Activated T-helper 17 cell treated with anti-CD3 and anti-CD28 coated beads, Interleukin-2, amount 50 U/mL, for 72 hours (primary cell): ENCODE measurements at regions not wholly inside any gene's neighbourhood (a gene's known extent, or its start where the extent isn't known, plus 50 kb on each side); places are given as distances from the start of the nearest gene placed in this dataset.

ENCODE experiments used
- ATAC-seq: fragments of 150-1000 bp; cut with Tn5 transposase; replicated peaks from 2 replicates; pipeline ENCODE4 v1.10.0; 2021; ENCODE audit warnings: mild to moderate bottlenecking, moderate library complexity
- H3K27ac Mint-ChIP-seq: one replicate; pipeline ENCODE4 v1.8.0; 2022; ENCODE audit warnings: mixed read lengths
- H3K27me3 Mint-ChIP-seq: one replicate; pipeline ENCODE4 v1.8.0; 2022; ENCODE audit warnings: mixed read lengths
- H3K36me3 Mint-ChIP-seq: one replicate; pipeline ENCODE4 v1.8.0; 2022; ENCODE audit warnings: low read depth, mild to moderate bottlenecking, mixed read lengths
- H3K4me1 Mint-ChIP-seq: one replicate; pipeline ENCODE4 v1.8.0; 2022; ENCODE audit warnings: mixed read lengths
- H3K4me3 Mint-ChIP-seq: one replicate; pipeline ENCODE4 v1.8.0; 2022; ENCODE audit warnings: mild to moderate bottlenecking, mixed read lengths
- H3K9me3 Mint-ChIP-seq: one replicate; pipeline ENCODE4 v1.8.0; 2022; ENCODE audit warnings: mixed read lengths

- Mint-ChIP-seq H3K4me1 (no peaks in the 10 kb centered on the region), H3K4me3 (no peak overlapping the region), H3K27me3 (peaks cover 16% of the 10 kb centered on the region), H3K36me3 (no peaks in the 10 kb centered on the region), H3K9me3 (peaks cover 3% of the 10 kb centered on the region), H3K27ac (no peak overlapping the region)
- ATAC-seq: no peak
Measured at GRCh38 chr2:147076634-147077033, 768.2 kb upstream of the ACVR2A start.

GRCh38 chr2:147068071-147068470 is 776.8 kb upstream of the ACVR2A start:
- Mint-ChIP-seq H3K36me3 (no peaks in the 10 kb centered on the region), H3K27ac (no peak overlapping the region), H3K27me3 (peaks cover 6% of the 10 kb centered on the region), H3K4me3 (no peak overlapping the region), H3K9me3 (peaks cover 5% of the 10 kb centered on the region), H3K4me1 (peaks cover 5% of the 10 kb centered on the region)
- no peak for ATAC-seq

- Mint-ChIP-seq H3K27me3 (peaks cover 6% of the 10 kb centered on the region), H3K27ac (no peak overlapping the region), H3K36me3 (no peaks in the 10 kb centered on the region), H3K4me3 (no peak overlapping the region), H3K9me3 (peaks cover 5% of the 10 kb centered on the region), H3K4me1 (peaks cover 5% of the 10 kb centered on the region)
- ATAC-seq: no peak
Measured at GRCh38 chr2:147067136-147067535, 777.7 kb upstream of the ACVR2A start.

- Mint-ChIP-seq H3K27ac (no peak overlapping the region), H3K9me3 (peaks cover 5% of the 10 kb centered on the region), H3K4me3 (no peak overlapping the region), H3K27me3 (peaks cover 10% of the 10 kb centered on the region), H3K4me1 (no peaks in the 10 kb centered on the region), H3K36me3 (no peaks in the 10 kb centered on the region)
- no peak for ATAC-seq
Measured at GRCh38 chr2:147062073-147062472, 782.8 kb upstream of the ACVR2A start.

GRCh38 chr2:147061269-147061668 is 783.6 kb upstream of the ACVR2A start:
- H3K27ac Mint-ChIP-seq: no peak overlapping the region
- H3K4me3 Mint-ChIP-seq: no peak overlapping the region
- no peaks in the 10 kb centered on the region for H3K36me3 Mint-ChIP-seq
- no peaks in the 10 kb centered on the region for H3K4me1 Mint-ChIP-seq
- peaks cover 10% of the 10 kb centered on the region for H3K27me3 Mint-ChIP-seq
- ATAC-seq: no peak
- H3K9me3 Mint-ChIP-seq: peaks cover 5% of the 10 kb centered on the region

- H3K27me3 Mint-ChIP-seq: peaks cover 3% of the 10 kb centered on the region
- ATAC-seq: no peak
- H3K4me1 Mint-ChIP-seq: no peaks in the 10 kb centered on the region
- H3K9me3 Mint-ChIP-seq: no peaks in the 10 kb centered on the region
- no peaks in the 10 kb centered on the region for H3K36me3 Mint-ChIP-seq
- no peak overlapping the region for H3K4me3 Mint-ChIP-seq
- H3K27ac Mint-ChIP-seq: no peak overlapping the region
Measured at GRCh38 chr2:147057892-147058490, 786.8 kb upstream of the ACVR2A start.

- Mint-ChIP-seq H3K9me3 (no peaks in the 10 kb centered on the region), H3K36me3 (no peaks in the 10 kb centered on the region), H3K4me3 (no peak overlapping the region), H3K4me1 (no peaks in the 10 kb centered on the region), H3K27ac (no peak overlapping the region), H3K27me3 (peaks cover 3% of the 10 kb centered on the region)
- no peak for ATAC-seq
Measured at GRCh38 chr2:147051814-147052213, 793.0 kb upstream of the ACVR2A start.

- peaks cover 3% of the 10 kb centered on the region for H3K27me3 Mint-ChIP-seq
- no peak for ATAC-seq
- no peaks in the 10 kb centered on the region for H3K36me3 Mint-ChIP-seq
- H3K9me3 Mint-ChIP-seq: no peaks in the 10 kb centered on the region
- H3K4me3 Mint-ChIP-seq: no peak overlapping the region
- H3K27ac Mint-ChIP-seq: no peak overlapping the region
- H3K4me1 Mint-ChIP-seq: no peaks in the 10 kb centered on the region
Measured at GRCh38 chr2:147051248-147051647, 793.6 kb upstream of the ACVR2A start.

- no peak for ATAC-seq
- no peak overlapping the region for H3K27ac Mint-ChIP-seq
- H3K36me3 Mint-ChIP-seq: no peaks in the 10 kb centered on the region
- H3K4me3 Mint-ChIP-seq: no peak overlapping the region
- peaks cover 3% of the 10 kb centered on the region for H3K27me3 Mint-ChIP-seq
- no peaks in the 10 kb centered on the region for H3K4me1 Mint-ChIP-seq
- no peaks in the 10 kb centered on the region for H3K9me3 Mint-ChIP-seq
Measured at GRCh38 chr2:147049957-147050356, 794.9 kb upstream of the ACVR2A start.

GRCh38 chr2:147046473-147046872 is 798.4 kb upstream of the ACVR2A start:
- H3K27ac Mint-ChIP-seq: no peak overlapping the region
- H3K4me1 Mint-ChIP-seq: no peaks in the 10 kb centered on the region
- no peak overlapping the region for H3K4me3 Mint-ChIP-seq
- no peaks in the 10 kb centered on the region for H3K36me3 Mint-ChIP-seq
- no peaks in the 10 kb centered on the region for H3K9me3 Mint-ChIP-seq
- H3K27me3 Mint-ChIP-seq: peaks cover 3% of the 10 kb centered on the region
- ATAC-seq: no peak

- Mint-ChIP-seq H3K4me3 (no peak overlapping the region), H3K4me1 (no peaks in the 10 kb centered on the region), H3K27ac (peak overlapping the region; percentile 8), H3K36me3 (no peaks in the 10 kb centered on the region), H3K27me3 (peaks cover 3% of the 10 kb centered on the region), H3K9me3 (no peaks in the 10 kb centered on the region)
- ATAC-seq: peak; percentile 39
Measured at GRCh38 chr2:147045113-147045512, 799.7 kb upstream of the ACVR2A start.

- Mint-ChIP-seq H3K4me3 (no peak overlapping the region), H3K36me3 (no peaks in the 10 kb centered on the region), H3K9me3 (no peaks in the 10 kb centered on the region), H3K4me1 (no peaks in the 10 kb centered on the region), H3K27me3 (no peaks in the 10 kb centered on the region), H3K27ac (no peak overlapping the region)
- ATAC-seq: no peak
Measured at GRCh38 chr2:147041121-147041494, 803.7 kb upstream of the ACVR2A start.

GRCh38 chr2:147040298-147041120 is 804.3 kb upstream of the ACVR2A start:
- ATAC-seq: no peak
- Mint-ChIP-seq H3K27me3 (no peaks in the 10 kb centered on the region), H3K4me1 (no peaks in the 10 kb centered on the region), H3K36me3 (no peaks in the 10 kb centered on the region), H3K9me3 (no peaks in the 10 kb centered on the region), H3K27ac (no peak overlapping the region), H3K4me3 (no peak overlapping the region)

GRCh38 chr2:147037048-147037447 is 807.8 kb upstream of the ACVR2A start:
- ATAC-seq: no peak
- H3K27me3 Mint-ChIP-seq: no peaks in the 10 kb centered on the region
- no peak overlapping the region for H3K27ac Mint-ChIP-seq
- no peaks in the 10 kb centered on the region for H3K36me3 Mint-ChIP-seq
- H3K4me1 Mint-ChIP-seq: no peaks in the 10 kb centered on the region
- no peak overlapping the region for H3K4me3 Mint-ChIP-seq
- no peaks in the 10 kb centered on the region for H3K9me3 Mint-ChIP-seq

GRCh38 chr2:147033044-147033443 is 811.8 kb upstream of the ACVR2A start:
- no peak for ATAC-seq
- H3K4me3 Mint-ChIP-seq: no peak overlapping the region
- no peaks in the 10 kb centered on the region for H3K4me1 Mint-ChIP-seq
- no peaks in the 10 kb centered on the region for H3K36me3 Mint-ChIP-seq
- peaks cover 8% of the 10 kb centered on the region for H3K27me3 Mint-ChIP-seq
- no peaks in the 10 kb centered on the region for H3K9me3 Mint-ChIP-seq
- H3K27ac Mint-ChIP-seq: no peak overlapping the region
